22Rv1 (cell line): ENCODE measurements at regions not wholly inside any gene's neighbourhood (a gene's known extent, or its start where the extent isn't known, plus 50 kb on each side); places are given as distances from the start of the nearest gene placed in this dataset.

Experiments used
- ZFX ChIP-seq: fragments of 450-650 bp; IDR thresholded peaks from 2 replicates; pipeline ENCODE4 v1.6.1; 2017; ENCODE audit warnings: antibody characterized with exemption, borderline replicate concordance
- TF ChIP-seq, protein P1 (sequence below): fragments of 450-650 bp; IDR thresholded peaks from 2 replicates; pipeline ENCODE4 v1.5.1; 2017; ENCODE audit warnings: mild to moderate bottlenecking

DNA sequence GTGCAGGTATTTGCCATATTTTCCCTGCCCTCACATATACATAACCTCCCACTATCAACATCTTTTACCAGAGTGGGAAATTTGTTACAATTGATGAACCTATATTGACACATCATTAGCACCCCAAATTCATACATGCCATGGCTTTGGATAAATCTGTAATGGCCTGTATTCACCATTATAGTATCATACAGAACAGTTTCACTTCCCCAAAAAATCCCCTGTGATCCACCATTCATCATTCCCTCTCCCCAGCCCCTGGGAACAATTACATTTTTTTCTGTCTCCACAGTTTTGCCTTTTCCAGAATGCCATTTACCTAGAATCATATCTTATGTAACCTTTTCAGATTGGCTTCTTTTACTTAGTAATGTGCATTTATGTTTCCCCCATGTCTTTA is 494.5 kb downstream of the RNF144A start:
- TF ChIP-seq, protein P1, sequence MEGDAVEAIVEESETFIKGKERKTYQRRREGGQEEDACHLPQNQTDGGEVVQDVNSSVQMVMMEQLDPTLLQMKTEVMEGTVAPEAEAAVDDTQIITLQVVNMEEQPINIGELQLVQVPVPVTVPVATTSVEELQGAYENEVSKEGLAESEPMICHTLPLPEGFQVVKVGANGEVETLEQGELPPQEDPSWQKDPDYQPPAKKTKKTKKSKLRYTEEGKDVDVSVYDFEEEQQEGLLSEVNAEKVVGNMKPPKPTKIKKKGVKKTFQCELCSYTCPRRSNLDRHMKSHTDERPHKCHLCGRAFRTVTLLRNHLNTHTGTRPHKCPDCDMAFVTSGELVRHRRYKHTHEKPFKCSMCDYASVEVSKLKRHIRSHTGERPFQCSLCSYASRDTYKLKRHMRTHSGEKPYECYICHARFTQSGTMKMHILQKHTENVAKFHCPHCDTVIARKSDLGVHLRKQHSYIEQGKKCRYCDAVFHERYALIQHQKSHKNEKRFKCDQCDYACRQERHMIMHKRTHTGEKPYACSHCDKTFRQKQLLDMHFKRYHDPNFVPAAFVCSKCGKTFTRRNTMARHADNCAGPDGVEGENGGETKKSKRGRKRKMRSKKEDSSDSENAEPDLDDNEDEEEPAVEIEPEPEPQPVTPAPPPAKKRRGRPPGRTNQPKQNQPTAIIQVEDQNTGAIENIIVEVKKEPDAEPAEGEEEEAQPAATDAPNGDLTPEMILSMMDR: no peak
- TF ChIP-seq ZFX: no peak
